SK-N-SH (cell line): ENCODE measurements at regions not wholly inside any gene's neighbourhood (a gene's known extent, or its start where the extent isn't known, plus 50 kb on each side); places are given as distances from the start of the nearest gene placed in this dataset.

Source experiments
- CHD2 ChIP-seq: fragments of 150-350 bp; IDR thresholded peaks from 2 replicates; pipeline ENCODE4 v1.6.1; 2018; ENCODE audit warnings: low read length; ENCODE audit not compliant: partially characterized antibody
- CTCF ChIP-seq: fragments of 200-600 bp; sonication (generic); IDR thresholded peaks from 2 replicates; pipeline ENCODE4 v1.6.1; 2017; ENCODE audit warnings: antibody characterized with exemption, mild to moderate bottlenecking, moderate library complexity
- ELF1 ChIP-seq: IDR thresholded peaks from 2 replicates; pipeline ENCODE4 v1.4.0; 2012
- EP300 ChIP-seq, 2 experiments: IDR thresholded peaks; 2 replicates each; pipeline versions ENCODE4 v1.4.0 to v1.6.1; 2012; ENCODE audit warnings: borderline replicate concordance in 1 of 2, low read depth in 1 of 2, low read length in 1 of 2
- EZH2phosphoT487 ChIP-seq: fragments of 200-600 bp; sonication (generic); IDR thresholded peaks from 2 replicates; pipeline ENCODE4 v1.6.1; 2017; ENCODE audit warnings: low read depth, mixed run types, mild to moderate bottlenecking, antibody characterized with exemption, moderate library complexity, borderline replicate concordance
- NRF1 ChIP-seq: IDR thresholded peaks from 2 replicates; pipeline ENCODE4 v1.6.1; 2012; ENCODE audit warnings: low read depth, mild to moderate bottlenecking, low read length
- POLR2AphosphoS5 ChIP-seq: IDR thresholded peaks from 2 replicates; pipeline ENCODE4 v1.6.1; 2012; ENCODE audit warnings: low read depth, low read length
- RAD21 ChIP-seq: IDR thresholded peaks from 2 replicates; pipeline ENCODE4 v1.6.1; 2012; ENCODE audit warnings: mild to moderate bottlenecking, low read length
- RFX5 ChIP-seq: IDR thresholded peaks from 2 replicates; pipeline ENCODE4 v1.6.1; 2012; ENCODE audit warnings: mild to moderate bottlenecking, improper control_type of control experiment, low read length
- SIN3A ChIP-seq: IDR thresholded peaks from 2 replicates; pipeline ENCODE4 v1.6.1; 2012; ENCODE audit warnings: low read depth, mild to moderate bottlenecking, low read length, moderate library complexity, borderline replicate concordance
- YY1 ChIP-seq: IDR thresholded peaks from 2 replicates; pipeline ENCODE4 v1.4.0; 2012; ENCODE audit warnings: low read depth, mild to moderate bottlenecking
- TF ChIP-seq, protein P1 (sequence below): IDR thresholded peaks from 2 replicates; pipeline ENCODE4 v1.6.1; 2012; ENCODE audit warnings: mild to moderate bottlenecking, low read depth, low read length, moderate library complexity

DNA sequence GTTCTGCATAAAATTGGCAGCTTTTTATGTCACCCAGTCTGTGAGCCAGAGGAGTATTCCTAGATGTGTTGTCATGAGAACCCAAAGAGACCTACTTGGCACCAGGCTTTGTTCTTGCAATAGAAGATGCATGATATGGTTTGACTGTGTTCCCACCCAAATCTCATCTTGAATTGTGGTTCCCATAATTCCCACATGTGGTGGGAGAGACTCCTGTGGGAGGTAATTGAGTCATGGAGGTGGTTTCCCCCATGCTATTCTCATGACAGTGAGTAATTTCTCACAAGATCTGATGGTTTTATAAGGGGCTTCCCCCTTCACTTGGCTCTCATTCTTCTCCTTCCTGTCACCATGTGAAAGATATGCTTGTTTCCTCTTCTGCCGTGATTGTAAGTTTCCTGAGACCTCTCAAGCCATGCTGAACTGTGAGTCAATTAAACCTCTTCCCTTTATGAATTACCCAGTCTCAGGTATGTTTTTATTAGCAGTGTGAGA, 572.0 kb upstream of the ATP2B1 start:
- TF ChIP-seq RFX5 = no peak
- TF ChIP-seq CTCF = no peak
- TF ChIP-seq, protein P1, sequence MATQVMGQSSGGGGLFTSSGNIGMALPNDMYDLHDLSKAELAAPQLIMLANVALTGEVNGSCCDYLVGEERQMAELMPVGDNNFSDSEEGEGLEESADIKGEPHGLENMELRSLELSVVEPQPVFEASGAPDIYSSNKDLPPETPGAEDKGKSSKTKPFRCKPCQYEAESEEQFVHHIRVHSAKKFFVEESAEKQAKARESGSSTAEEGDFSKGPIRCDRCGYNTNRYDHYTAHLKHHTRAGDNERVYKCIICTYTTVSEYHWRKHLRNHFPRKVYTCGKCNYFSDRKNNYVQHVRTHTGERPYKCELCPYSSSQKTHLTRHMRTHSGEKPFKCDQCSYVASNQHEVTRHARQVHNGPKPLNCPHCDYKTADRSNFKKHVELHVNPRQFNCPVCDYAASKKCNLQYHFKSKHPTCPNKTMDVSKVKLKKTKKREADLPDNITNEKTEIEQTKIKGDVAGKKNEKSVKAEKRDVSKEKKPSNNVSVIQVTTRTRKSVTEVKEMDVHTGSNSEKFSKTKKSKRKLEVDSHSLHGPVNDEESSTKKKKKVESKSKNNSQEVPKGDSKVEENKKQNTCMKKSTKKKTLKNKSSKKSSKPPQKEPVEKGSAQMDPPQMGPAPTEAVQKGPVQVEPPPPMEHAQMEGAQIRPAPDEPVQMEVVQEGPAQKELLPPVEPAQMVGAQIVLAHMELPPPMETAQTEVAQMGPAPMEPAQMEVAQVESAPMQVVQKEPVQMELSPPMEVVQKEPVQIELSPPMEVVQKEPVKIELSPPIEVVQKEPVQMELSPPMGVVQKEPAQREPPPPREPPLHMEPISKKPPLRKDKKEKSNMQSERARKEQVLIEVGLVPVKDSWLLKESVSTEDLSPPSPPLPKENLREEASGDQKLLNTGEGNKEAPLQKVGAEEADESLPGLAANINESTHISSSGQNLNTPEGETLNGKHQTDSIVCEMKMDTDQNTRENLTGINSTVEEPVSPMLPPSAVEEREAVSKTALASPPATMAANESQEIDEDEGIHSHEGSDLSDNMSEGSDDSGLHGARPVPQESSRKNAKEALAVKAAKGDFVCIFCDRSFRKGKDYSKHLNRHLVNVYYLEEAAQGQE = no peak
- no peak for TF ChIP-seq YY1
- TF ChIP-seq POLR2AphosphoS5 = no peak
- TF ChIP-seq CHD2 = no peak
- no peak for TF ChIP-seq ELF1
- TF ChIP-seq RAD21 = no peak
- no peak for TF ChIP-seq EZH2phosphoT487
- TF ChIP-seq SIN3A = no peak
- no peak for TF ChIP-seq NRF1
- no peak for TF ChIP-seq EP300 (IDR thresholded peaks at IDR 0.05; ENCODE audit: borderline replicate concordance in 1 of 2, low read depth in 1 of 2, low read length in 1 of 2)
